ENCODE measurements at regions not wholly inside any gene's neighbourhood (a gene's known extent, or its start where the extent isn't known, plus 50 kb on each side); places are given as distances from the start of the nearest gene placed in this dataset.

- TF ChIP-seq CTCF (IDR thresholded peaks at IDR 0.05), result no peak
Measured at GRCh38 chr2:41764131-41764530, 283.7 kb upstream of the PKDCC start.

GRCh38 chr2:41764919-41765318, 282.9 kb upstream of the PKDCC start:
- Mint-ChIP-seq H3K36me3 (ENCODE audit: low read depth) (no peaks in the 10 kb centered on the region), H3K4me3 (ENCODE audit: unreplicated experiment) (no peak overlapping the region), H3K27ac (ENCODE audit: unreplicated experiment) (no peak overlapping the region), H3K9me3 (ENCODE audit: low read depth) (no peaks in the 10 kb centered on the region), H3K27me3 (ENCODE audit: low read depth) (peaks cover 19% of the 10 kb centered on the region), H3K4me1 (ENCODE audit: low read depth) (no peaks in the 10 kb centered on the region)
- no peak for DNase-seq (ENCODE audit: low spot score)
- TF ChIP-seq CTCF (IDR thresholded peaks at IDR 0.05), result no peak

More at GRCh38 chr2:41764131-41764530, 283.7 kb upstream of the PKDCC start:
- Mint-ChIP-seq H3K4me1 (ENCODE audit: low read depth) (no peaks in the 10 kb centered on the region), H3K9me3 (ENCODE audit: low read depth) (no peaks in the 10 kb centered on the region), H3K27ac (ENCODE audit: unreplicated experiment) (no peak overlapping the region), H3K4me3 (ENCODE audit: unreplicated experiment) (no peak overlapping the region), H3K27me3 (ENCODE audit: low read depth) (peaks cover 16% of the 10 kb centered on the region), H3K36me3 (ENCODE audit: low read depth) (no peaks in the 10 kb centered on the region)
- DNase-seq (ENCODE audit: low spot score), result no peak

- H3K9me3 Mint-ChIP-seq (ENCODE audit: low read depth), result no peaks in the 10 kb centered on the region
- DNase-seq (ENCODE audit: low spot score), result no peak
- no peak overlapping the region for H3K27ac Mint-ChIP-seq (ENCODE audit: unreplicated experiment)
- no peak overlapping the region for H3K4me3 Mint-ChIP-seq (ENCODE audit: unreplicated experiment)
- no peak for TF ChIP-seq CTCF (IDR thresholded peaks at IDR 0.05)
- no peaks in the 10 kb centered on the region for H3K4me1 Mint-ChIP-seq (ENCODE audit: low read depth)
- no peaks in the 10 kb centered on the region for H3K36me3 Mint-ChIP-seq (ENCODE audit: low read depth)
- peaks cover 24% of the 10 kb centered on the region for H3K27me3 Mint-ChIP-seq (ENCODE audit: low read depth)
Measured at GRCh38 chr2:41768310-41768709, 279.5 kb upstream of the PKDCC start.

- no peak overlapping the region for H3K27ac Mint-ChIP-seq (ENCODE audit: unreplicated experiment)
Measured at GRCh38 chr2:41771710-41772109, 276.1 kb upstream of the PKDCC start.

GRCh38 chr2:41772697-41773096, 275.1 kb upstream of the PKDCC start:
- no peak for DNase-seq (ENCODE audit: low spot score)
- H3K27ac Mint-ChIP-seq (ENCODE audit: unreplicated experiment), result no peak overlapping the region
- no peak for TF ChIP-seq CTCF (IDR thresholded peaks at IDR 0.05)
- H3K4me1 Mint-ChIP-seq (ENCODE audit: low read depth), result no peaks in the 10 kb centered on the region
- peaks cover 2% of the 10 kb centered on the region for H3K36me3 Mint-ChIP-seq (ENCODE audit: low read depth)
- H3K4me3 Mint-ChIP-seq (ENCODE audit: unreplicated experiment), result no peak overlapping the region
- peaks cover 35% of the 10 kb centered on the region for H3K27me3 Mint-ChIP-seq (ENCODE audit: low read depth)
- H3K9me3 Mint-ChIP-seq (ENCODE audit: low read depth), result peaks cover 2% of the 10 kb centered on the region

More at GRCh38 chr2:41771710-41772109, 276.1 kb upstream of the PKDCC start:
- peaks cover 2% of the 10 kb centered on the region for H3K9me3 Mint-ChIP-seq (ENCODE audit: low read depth)
- no peak for TF ChIP-seq CTCF (IDR thresholded peaks at IDR 0.05)
- no peak overlapping the region for H3K4me3 Mint-ChIP-seq (ENCODE audit: unreplicated experiment)
- H3K27me3 Mint-ChIP-seq (ENCODE audit: low read depth), result peaks cover 35% of the 10 kb centered on the region
- DNase-seq (ENCODE audit: low spot score), result no peak
- peaks cover 2% of the 10 kb centered on the region for H3K36me3 Mint-ChIP-seq (ENCODE audit: low read depth)
- H3K4me1 Mint-ChIP-seq (ENCODE audit: low read depth), result no peaks in the 10 kb centered on the region

Data from chondrocyte (in vitro differentiated cells).